ENCODE measurements at regions not wholly inside any gene's neighbourhood (a gene's known extent, or its start where the extent isn't known, plus 50 kb on each side); places are given as distances from the start of the nearest gene placed in this dataset.

- TF ChIP-seq SETDB1 (CRISPR knock-in tag; IDR thresholded peaks at IDR 0.05; ENCODE audit: borderline replicate concordance) (no peak), SRF (IDR thresholded peaks at IDR 0.05; ENCODE audit: low read depth, low read length) (no peak), ZNF777 (CRISPR knock-in tag; IDR thresholded peaks at IDR 0.05) (no peak), PBX3 (CRISPR knock-in tag; IDR thresholded peaks at IDR 0.05; ENCODE audit: borderline replicate concordance) (no peak), HIVEP1 (CRISPR knock-in tag; IDR thresholded peaks at IDR 0.05) (no peak), AGO2 (optimal IDR thresholded peaks at IDR 0.05; ENCODE audit: low read depth, low read length) (no peak), RNF2 (conservative IDR thresholded peaks at IDR 0.05; ENCODE audit: low read depth) (no peak), ZNF644 (CRISPR knock-in tag; IDR thresholded peaks at IDR 0.05; ENCODE audit: low read depth) (peak; percentile 83), WIZ (CRISPR knock-in tag; IDR thresholded peaks at IDR 0.05) (no peak), MZF1 (CRISPR knock-in tag; IDR thresholded peaks at IDR 0.05; ENCODE audit: borderline replicate concordance) (no peak), NR2F6 (IDR thresholded peaks at IDR 0.05) (no peak; the same call in 1 of the 2 replicates), NR2F6 (CRISPR knock-in tag; IDR thresholded peaks at IDR 0.05) (peak; percentile 65; the same call in 1 of the 2 replicates), YEATS4 (CRISPR knock-in tag; IDR thresholded peaks at IDR 0.05; ENCODE audit: borderline replicate concordance) (no peak), MAX (IDR thresholded peaks at IDR 0.05) (peak; percentile 64), ZNF549 (CRISPR knock-in tag; IDR thresholded peaks at IDR 0.05) (no peak), RORA (CRISPR knock-in tag; IDR thresholded peaks at IDR 0.05) (no peak), TBX3 (IDR thresholded peaks at IDR 0.05; ENCODE audit: borderline replicate concordance) (no peak; the same call in 1 of the 2 replicates), PAWR (CRISPR knock-in tag; IDR thresholded peaks at IDR 0.05; ENCODE audit: borderline replicate concordance) (no peak), PLSCR1 (CRISPR knock-in tag; IDR thresholded peaks at IDR 0.05; ENCODE audit: borderline replicate concordance) (no peak), SRSF4 (IDR thresholded peaks at IDR 0.05; ENCODE audit: low read depth, low read length, poor library complexity, severe bottlenecking) (no peak), HNF4A (CRISPR knock-in tag; IDR thresholded peaks at IDR 0.05) (peak; percentile 68), KLF9 (CRISPR knock-in tag; IDR thresholded peaks at IDR 0.05; ENCODE audit: low read depth) (no peak; the same call in 1 of the 2 replicates), ZNF224 (CRISPR knock-in tag; IDR thresholded peaks at IDR 0.05) (no peak), ZNF317 (CRISPR knock-in tag; IDR thresholded peaks at IDR 0.05) (no peak), ZNF20 (CRISPR knock-in tag; IDR thresholded peaks at IDR 0.05) (no peak), MTF2 (CRISPR knock-in tag; IDR thresholded peaks at IDR 0.05; ENCODE audit: borderline replicate concordance) (no peak), ZNF850 (CRISPR knock-in tag; conservative IDR thresholded peaks at IDR 0.05) (no peak), AKAP8 (CRISPR knock-in tag; IDR thresholded peaks at IDR 0.05) (no peak), ZBTB43 (CRISPR knock-in tag; conservative IDR thresholded peaks at IDR 0.05) (peak; percentile 74), CCAR2 (optimal IDR thresholded peaks at IDR 0.05; ENCODE audit: low read depth, low read length) (no peak), ZNF30 (CRISPR knock-in tag; IDR thresholded peaks at IDR 0.05) (no peak)
These were observed 120.3 kb upstream of the SOX5 start (continued) for GRCh38 chr12:24069532-24070395.

All from HepG2 (cell line).